ENCODE measurements at regions not wholly inside any gene's neighbourhood (a gene's known extent, or its start where the extent isn't known, plus 50 kb on each side); places are given as distances from the start of the nearest gene placed in this dataset.

- H3K4me2 ChIP-seq (ENCODE audit: low read depth, low read length, poor library complexity, severe bottlenecking): no peak overlapping the region
- H3K9me2 ChIP-seq (replicated peaks; ENCODE audit: low read depth, low read length): no peaks in the 10 kb centered on the region
- H3K27me3 ChIP-seq (ENCODE audit: insufficient read depth, low read length, poor library complexity, severe bottlenecking): no peaks in the 10 kb centered on the region
- H3F3A ChIP-seq (ENCODE audit: low read depth): no peaks in the 10 kb centered on the region
- H3K4me1 ChIP-seq (ENCODE audit: insufficient read depth, low read length, poor library complexity, severe bottlenecking): no peaks in the 10 kb centered on the region
- no peak overlapping the region for H2AFZ ChIP-seq (ENCODE audit: low read length)
- no peaks in the 10 kb centered on the region for H3K9me3 ChIP-seq (ENCODE audit: insufficient read depth, low read depth, low read length)
- H3K4me3 ChIP-seq (ENCODE audit: low read length, poor library complexity, severe bottlenecking): no peak overlapping the region
- no peaks in the 10 kb centered on the region for H3K36me3 ChIP-seq (ENCODE audit: insufficient read depth, low read length)
- no peaks in the 10 kb centered on the region for H3K79me2 ChIP-seq (ENCODE audit: insufficient read depth, low read length)
- TF ChIP-seq EZH2phosphoT487 (IDR thresholded peaks at IDR 0.05; ENCODE audit: borderline replicate concordance): no peak
- TF ChIP-seq, protein P1, sequence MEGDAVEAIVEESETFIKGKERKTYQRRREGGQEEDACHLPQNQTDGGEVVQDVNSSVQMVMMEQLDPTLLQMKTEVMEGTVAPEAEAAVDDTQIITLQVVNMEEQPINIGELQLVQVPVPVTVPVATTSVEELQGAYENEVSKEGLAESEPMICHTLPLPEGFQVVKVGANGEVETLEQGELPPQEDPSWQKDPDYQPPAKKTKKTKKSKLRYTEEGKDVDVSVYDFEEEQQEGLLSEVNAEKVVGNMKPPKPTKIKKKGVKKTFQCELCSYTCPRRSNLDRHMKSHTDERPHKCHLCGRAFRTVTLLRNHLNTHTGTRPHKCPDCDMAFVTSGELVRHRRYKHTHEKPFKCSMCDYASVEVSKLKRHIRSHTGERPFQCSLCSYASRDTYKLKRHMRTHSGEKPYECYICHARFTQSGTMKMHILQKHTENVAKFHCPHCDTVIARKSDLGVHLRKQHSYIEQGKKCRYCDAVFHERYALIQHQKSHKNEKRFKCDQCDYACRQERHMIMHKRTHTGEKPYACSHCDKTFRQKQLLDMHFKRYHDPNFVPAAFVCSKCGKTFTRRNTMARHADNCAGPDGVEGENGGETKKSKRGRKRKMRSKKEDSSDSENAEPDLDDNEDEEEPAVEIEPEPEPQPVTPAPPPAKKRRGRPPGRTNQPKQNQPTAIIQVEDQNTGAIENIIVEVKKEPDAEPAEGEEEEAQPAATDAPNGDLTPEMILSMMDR (conservative IDR thresholded peaks at IDR 0.05; ENCODE audit: low read length): no peak
- H4K20me1 ChIP-seq (ENCODE audit: insufficient read depth, low read length, poor library complexity, severe bottlenecking): no peaks in the 10 kb centered on the region
- no peak overlapping the region for H3K9ac ChIP-seq (ENCODE audit: low read depth, low read length, poor library complexity, severe bottlenecking)
Measured at GRCh38 chr7:84809877-84810276, 377.0 kb downstream of the SEMA3D start.

DNA sequence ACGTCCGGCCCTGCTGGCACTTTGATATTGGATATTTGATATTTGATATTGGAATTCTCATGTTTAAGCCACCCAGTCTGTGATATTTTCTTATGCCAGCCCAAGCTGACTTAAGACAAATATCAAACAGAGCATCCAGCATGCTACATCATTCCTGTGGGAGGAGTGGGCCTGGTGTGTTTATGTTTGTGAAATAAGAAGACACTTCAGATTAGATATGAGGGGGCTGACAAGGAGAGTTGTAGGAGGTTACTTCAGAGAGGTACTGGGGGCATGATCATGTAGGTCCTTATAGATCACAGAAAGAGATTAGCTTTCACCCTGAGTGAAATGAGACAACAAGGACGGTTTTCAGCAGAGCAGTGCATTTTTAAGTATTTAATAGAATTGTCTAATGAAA is 382.9 kb downstream of the SEMA3D start:
- Histone ChIP-seq H3F3A (ENCODE audit: low read depth) (no peaks in the 10 kb centered on the region), H3K9me3 (ENCODE audit: insufficient read depth, low read depth, low read length) (no peaks in the 10 kb centered on the region), H3K4me3 (ENCODE audit: low read length, poor library complexity, severe bottlenecking) (no peak overlapping the region), H3K79me2 (ENCODE audit: insufficient read depth, low read length) (no peaks in the 10 kb centered on the region), H3K4me2 (ENCODE audit: low read depth, low read length, poor library complexity, severe bottlenecking) (no peak overlapping the region), H2AFZ (ENCODE audit: low read length) (no peak overlapping the region), H3K9me2 (replicated peaks; ENCODE audit: low read depth, low read length) (no peaks in the 10 kb centered on the region), H4K20me1 (ENCODE audit: insufficient read depth, low read length, poor library complexity, severe bottlenecking) (no peaks in the 10 kb centered on the region), H3K9ac (ENCODE audit: low read depth, low read length, poor library complexity, severe bottlenecking) (no peak overlapping the region), H3K27me3 (ENCODE audit: insufficient read depth, low read length, poor library complexity, severe bottlenecking) (no peaks in the 10 kb centered on the region), H3K36me3 (ENCODE audit: insufficient read depth, low read length) (no peaks in the 10 kb centered on the region), H3K4me1 (ENCODE audit: insufficient read depth, low read length, poor library complexity, severe bottlenecking) (no peaks in the 10 kb centered on the region)
- no peak for TF ChIP-seq EZH2phosphoT487 (IDR thresholded peaks at IDR 0.05; ENCODE audit: borderline replicate concordance)
- TF ChIP-seq, protein P1 (conservative IDR thresholded peaks at IDR 0.05; ENCODE audit: low read length): no peak

- H3K4me2 ChIP-seq (ENCODE audit: low read depth, low read length, poor library complexity, severe bottlenecking): no peak overlapping the region
- H2AFZ ChIP-seq (ENCODE audit: low read length): no peak overlapping the region
- no peaks in the 10 kb centered on the region for H3K27me3 ChIP-seq (ENCODE audit: insufficient read depth, low read length, poor library complexity, severe bottlenecking)
- TF ChIP-seq, protein P1 (conservative IDR thresholded peaks at IDR 0.05; ENCODE audit: low read length): no peak
- TF ChIP-seq EZH2phosphoT487 (IDR thresholded peaks at IDR 0.05; ENCODE audit: borderline replicate concordance): no peak
- no peak overlapping the region for H3K4me3 ChIP-seq (ENCODE audit: low read length, poor library complexity, severe bottlenecking)
- no peaks in the 10 kb centered on the region for H3K36me3 ChIP-seq (ENCODE audit: insufficient read depth, low read length)
- H3K79me2 ChIP-seq (ENCODE audit: insufficient read depth, low read length): no peaks in the 10 kb centered on the region
- no peaks in the 10 kb centered on the region for H3K9me3 ChIP-seq (ENCODE audit: insufficient read depth, low read depth, low read length)
- no peaks in the 10 kb centered on the region for H4K20me1 ChIP-seq (ENCODE audit: insufficient read depth, low read length, poor library complexity, severe bottlenecking)
- no peaks in the 10 kb centered on the region for H3K9me2 ChIP-seq (replicated peaks; ENCODE audit: low read depth, low read length)
- no peaks in the 10 kb centered on the region for H3K4me1 ChIP-seq (ENCODE audit: insufficient read depth, low read length, poor library complexity, severe bottlenecking)
- no peak overlapping the region for H3K9ac ChIP-seq (ENCODE audit: low read depth, low read length, poor library complexity, severe bottlenecking)
- H3F3A ChIP-seq (ENCODE audit: low read depth): no peaks in the 10 kb centered on the region
Measured at GRCh38 chr7:84801396-84801795, 385.5 kb downstream of the SEMA3D start.

All from Loucy (cell line).